Activated naive CD4-positive, alpha-beta T cell treated with anti-CD3 and anti-CD28 coated beads, Interleukin-2, amount 50 U/mL, for 72 hours (primary cell): ENCODE measurements at regions not wholly inside any gene's neighbourhood (a gene's known extent, or its start where the extent isn't known, plus 50 kb on each side); places are given as distances from the start of the nearest gene placed in this dataset.

Experiments
- ATAC-seq, 2 donors: fragments of 150-1000 bp; cut with Tn5 transposase; 2 replicates each; pipeline ENCODE4 v1.10.0; 2021; ENCODE audit warnings: mild to moderate bottlenecking in 2 of 2, moderate library complexity in 2 of 2
- DNase-seq, 2 donors: peaks; one replicate each; pipeline ENCODE4 v3.0.0; 2021 to 2022; ENCODE audit warnings: low spot score in 2 of 2
- H3K27ac Mint-ChIP-seq, 2 donors: one replicate each; pipeline ENCODE4 v1.8.0; 2022; ENCODE audit warnings: mild to moderate bottlenecking in 2 of 2, mixed read lengths in 2 of 2
- H3K36me3 Mint-ChIP-seq, 2 donors: one replicate each; pipeline ENCODE4 v1.8.0; 2022; ENCODE audit warnings: mixed read lengths in 2 of 2
- H3K9me3 Mint-ChIP-seq, 2 donors: one replicate each; pipeline ENCODE4 v1.8.0; 2022; ENCODE audit warnings: mixed read lengths in 2 of 2

DNA sequence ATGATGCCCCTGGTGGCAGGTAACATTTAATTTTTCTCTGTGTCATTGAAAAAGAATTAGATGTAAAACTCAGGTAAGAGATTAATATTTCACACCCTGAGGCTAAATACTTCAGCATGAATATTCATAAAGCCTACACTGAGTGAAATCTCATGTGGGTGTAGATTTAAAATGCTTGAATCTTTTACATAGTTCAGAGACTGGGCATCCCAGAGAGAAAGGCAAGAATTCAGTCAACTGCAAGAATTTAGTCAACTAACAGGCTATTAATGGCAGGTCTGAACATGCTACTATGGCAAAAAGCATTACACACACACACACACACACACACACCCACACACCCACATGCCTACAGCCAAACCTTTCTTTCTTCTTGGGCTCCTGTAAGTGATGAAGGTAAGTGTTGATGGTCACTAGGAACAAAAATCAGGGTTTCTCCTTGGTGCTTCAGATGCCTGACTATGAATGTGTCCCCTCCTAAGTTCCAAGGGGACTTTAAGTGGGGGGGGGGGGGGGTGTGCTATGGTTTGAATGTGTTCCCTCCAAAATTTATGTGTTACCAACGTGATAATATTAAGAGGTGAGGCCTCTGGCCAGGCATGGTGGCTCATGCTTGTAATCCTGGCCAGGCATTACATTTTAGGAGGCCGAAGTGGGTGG lies 63.7 kb upstream of the PSMD7 start:
- Mint-ChIP-seq H3K27ac (no peak overlapping the region), H3K9me3 (no peaks in the 10 kb centered on the region), H3K36me3 (no peaks in the 10 kb centered on the region)
- no peak for ATAC-seq
- DNase-seq: no peak

DNA sequence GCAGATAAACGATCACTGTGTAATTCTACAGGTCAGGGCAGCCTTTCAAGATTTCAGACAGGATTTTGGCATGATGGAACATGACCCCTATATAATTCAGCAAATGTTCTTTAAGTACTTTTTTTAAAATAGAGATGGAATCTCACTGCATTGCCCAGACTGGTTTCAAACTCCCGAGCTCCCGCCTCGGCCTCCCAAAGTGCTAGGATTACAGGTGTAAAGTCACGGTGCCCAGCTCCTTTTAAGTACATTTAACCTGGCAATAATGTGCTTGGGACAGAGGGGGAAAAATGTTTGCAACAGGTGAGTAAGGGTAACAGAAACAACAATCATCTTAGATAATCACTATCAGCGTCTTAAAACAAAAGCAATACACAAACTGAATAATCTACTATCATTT lies 66.5 kb upstream of the PSMD7 start:
- no peak overlapping the region for H3K27ac Mint-ChIP-seq
- no peaks in the 10 kb centered on the region for H3K36me3 Mint-ChIP-seq
- no peaks in the 10 kb centered on the region for H3K9me3 Mint-ChIP-seq
- ATAC-seq: no peak
- DNase-seq: no peak

DNA sequence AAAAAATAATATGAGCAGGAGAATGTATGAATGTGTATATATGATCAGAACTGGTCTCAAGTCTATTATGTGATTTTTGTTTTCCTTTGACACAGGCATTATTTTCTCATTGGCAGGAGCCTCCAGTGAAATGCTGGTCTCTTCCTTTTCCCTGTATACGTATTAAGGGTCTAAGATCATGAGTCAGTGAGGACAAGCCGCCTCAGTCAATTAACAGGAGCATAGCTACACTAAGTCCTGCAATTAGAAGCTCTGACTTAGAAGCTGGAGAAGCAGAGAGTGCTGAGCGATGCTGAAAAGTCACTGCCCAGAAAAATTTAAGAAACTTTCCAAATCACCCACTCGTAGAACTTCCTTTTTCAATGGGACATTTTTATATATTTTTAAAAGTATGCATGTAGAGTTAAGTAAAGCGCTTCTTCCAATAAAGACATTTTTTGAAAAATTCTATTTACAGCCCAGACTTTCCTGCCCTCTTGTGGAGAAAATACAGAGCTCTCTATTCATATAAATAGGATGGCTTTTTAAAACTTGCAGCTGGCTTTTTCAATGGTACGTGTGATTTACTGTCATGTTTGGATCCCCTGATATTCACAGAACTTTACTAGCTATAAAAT lies 70.2 kb upstream of the PSMD7 start:
- no peak overlapping the region for H3K27ac Mint-ChIP-seq
- no peak for ATAC-seq
- DNase-seq: no peak
- H3K9me3 Mint-ChIP-seq: no peaks in the 10 kb centered on the region
- H3K36me3 Mint-ChIP-seq: no peaks in the 10 kb centered on the region

DNA sequence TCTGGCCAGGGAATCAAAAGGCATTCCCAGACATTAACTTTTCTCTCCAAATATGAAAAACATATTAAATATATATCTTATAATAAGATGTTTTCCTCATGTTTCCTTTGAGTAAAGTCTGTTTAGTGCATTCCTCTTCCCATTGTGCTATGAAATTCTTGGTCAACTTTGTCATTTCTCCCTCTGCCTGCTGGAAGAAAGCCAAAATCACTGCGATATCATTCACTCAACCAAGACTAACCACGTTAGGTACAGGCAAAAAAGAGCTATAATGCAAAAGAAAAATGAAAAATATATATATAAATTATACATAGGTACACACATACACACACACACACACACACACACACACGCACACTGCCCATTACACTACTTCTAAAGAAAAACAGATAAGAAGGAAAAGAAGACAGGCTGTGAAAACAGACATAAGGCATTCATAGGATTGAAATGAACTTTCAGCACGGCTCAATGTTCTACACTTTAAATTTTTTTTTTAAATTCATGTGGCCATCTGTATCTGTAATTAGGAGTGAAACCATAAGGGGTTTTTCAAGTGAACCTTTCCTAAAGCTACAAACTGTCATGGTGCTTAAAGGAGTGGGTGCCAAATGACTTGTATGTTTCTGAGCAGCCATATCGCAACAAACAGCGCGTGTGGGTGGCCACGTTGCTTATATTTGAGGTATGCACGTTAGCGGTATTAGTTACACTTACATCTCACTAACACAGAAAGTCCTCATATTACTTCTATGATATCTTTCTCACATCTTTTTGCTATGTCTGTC lies 71.6 kb upstream of the PSMD7 start:
- Mint-ChIP-seq H3K36me3 (no peaks in the 10 kb centered on the region), H3K27ac (no peak overlapping the region), H3K9me3 (no peaks in the 10 kb centered on the region)
- DNase-seq (no peak), ATAC-seq (no peak)

DNA sequence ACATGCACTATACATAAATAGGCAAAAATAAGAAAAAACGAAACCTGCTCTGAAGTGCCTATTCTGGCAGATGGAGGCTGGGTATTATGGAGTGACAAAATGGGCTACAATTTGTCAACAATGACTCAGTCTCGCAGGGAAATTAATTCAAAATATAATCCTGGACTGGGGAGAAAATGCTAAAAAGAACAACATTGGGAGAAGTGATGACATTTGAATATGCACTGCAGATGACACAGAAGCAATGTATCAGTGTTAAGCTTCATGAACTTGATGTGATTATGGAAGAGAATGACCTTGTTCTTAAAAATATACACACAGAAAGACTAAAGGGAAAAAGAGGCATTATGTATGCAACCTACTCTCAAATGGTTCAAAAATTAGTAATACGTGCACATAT lies 74.8 kb upstream of the PSMD7 start:
- ATAC-seq (no peak), DNase-seq (no peak)
- H3K9me3 Mint-ChIP-seq: no peaks in the 10 kb centered on the region
- H3K36me3 Mint-ChIP-seq: no peaks in the 10 kb centered on the region
- H3K27ac Mint-ChIP-seq: no peak overlapping the region

DNA sequence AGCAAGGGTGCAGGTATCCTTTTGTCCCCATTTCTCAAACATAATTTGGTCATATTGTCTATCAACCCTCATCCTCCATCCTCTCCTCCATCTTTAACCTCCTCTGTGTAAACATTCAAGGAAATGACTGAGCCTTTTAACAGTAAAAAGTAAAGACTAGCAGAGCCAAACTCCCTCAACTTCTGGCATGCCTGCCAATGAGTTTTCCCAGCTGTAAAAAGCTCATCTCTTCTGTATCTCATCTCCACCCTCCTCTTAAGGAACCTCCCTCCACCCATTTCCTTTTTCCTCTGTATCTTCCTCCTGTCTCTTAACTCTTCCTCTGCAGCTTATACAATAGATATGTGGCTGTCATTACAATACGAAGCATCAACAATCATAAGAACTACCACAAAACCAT lies 76.9 kb upstream of the PSMD7 start:
- Mint-ChIP-seq H3K36me3 (no peaks in the 10 kb centered on the region), H3K27ac (no peak overlapping the region), H3K9me3 (no peaks in the 10 kb centered on the region)
- DNase-seq (no peak), ATAC-seq (no peak)

DNA sequence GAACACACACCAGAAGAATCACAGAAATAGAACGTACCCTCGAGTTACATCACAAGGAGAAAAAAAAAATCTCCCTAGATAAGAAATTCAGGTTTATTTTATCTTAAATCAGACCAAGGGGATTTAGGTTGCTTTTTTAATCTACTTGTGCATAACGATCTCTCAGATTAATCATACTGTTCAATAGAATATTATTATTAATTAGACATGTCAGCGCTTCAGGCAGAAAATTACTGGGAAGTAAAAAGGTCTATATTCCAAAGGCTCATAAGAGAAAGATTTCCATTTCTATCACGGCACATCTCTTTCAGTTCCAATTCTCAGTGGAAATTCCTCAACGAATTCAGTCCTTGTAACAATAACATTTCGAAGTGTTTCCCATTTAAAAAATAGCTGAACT lies 77.7 kb upstream of the PSMD7 start:
- H3K27ac Mint-ChIP-seq: no peak overlapping the region
- no peaks in the 10 kb centered on the region for H3K36me3 Mint-ChIP-seq
- H3K9me3 Mint-ChIP-seq: no peaks in the 10 kb centered on the region
- ATAC-seq (no peak), DNase-seq (no peak)

DNA sequence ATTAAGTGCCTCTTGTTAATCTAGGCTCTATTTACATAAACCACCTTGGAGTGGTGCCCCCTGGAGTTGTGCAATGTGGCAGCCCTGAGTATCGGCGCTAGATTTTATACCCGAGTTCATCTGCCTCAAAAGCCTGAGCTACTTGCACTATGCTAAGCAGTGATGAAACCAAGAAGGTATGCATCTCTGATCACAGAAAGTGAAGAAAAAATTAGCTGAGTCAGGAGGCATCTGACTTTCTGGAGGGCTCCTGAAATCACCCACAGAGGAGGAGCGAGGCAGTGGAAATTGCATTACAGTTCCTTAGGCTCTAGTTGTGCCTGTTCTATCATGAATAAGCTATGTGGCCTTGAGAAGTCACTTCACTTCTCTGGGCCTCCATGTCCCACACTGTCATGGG lies 80.3 kb upstream of the PSMD7 start:
- H3K9me3 Mint-ChIP-seq: no peaks in the 10 kb centered on the region
- H3K36me3 Mint-ChIP-seq: no peaks in the 10 kb centered on the region
- DNase-seq (no peak), ATAC-seq (no peak)
- H3K27ac Mint-ChIP-seq: no peak overlapping the region

DNA sequence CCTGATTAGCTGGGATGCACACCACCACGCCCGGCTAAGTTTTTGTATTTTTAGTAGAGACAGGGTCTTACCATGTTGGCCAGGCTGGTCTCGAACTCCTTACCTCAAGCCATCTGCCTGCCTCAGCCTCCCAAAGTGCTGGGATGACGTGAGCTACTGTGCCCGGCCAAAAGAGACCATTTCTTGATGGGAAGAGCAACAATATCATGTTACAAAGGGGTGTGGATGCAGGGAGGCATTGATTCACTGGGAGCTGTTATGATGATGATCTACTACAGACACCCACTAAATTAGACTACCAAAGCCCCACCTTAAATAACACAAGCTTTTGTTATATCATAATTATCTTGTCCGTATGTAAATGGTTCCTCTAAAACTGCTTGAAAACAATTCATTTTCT lies 81.4 kb upstream of the PSMD7 start:
- Mint-ChIP-seq H3K27ac (no peak overlapping the region), H3K36me3 (no peaks in the 10 kb centered on the region), H3K9me3 (no peaks in the 10 kb centered on the region)
- no peak for DNase-seq
- no peak for ATAC-seq

DNA sequence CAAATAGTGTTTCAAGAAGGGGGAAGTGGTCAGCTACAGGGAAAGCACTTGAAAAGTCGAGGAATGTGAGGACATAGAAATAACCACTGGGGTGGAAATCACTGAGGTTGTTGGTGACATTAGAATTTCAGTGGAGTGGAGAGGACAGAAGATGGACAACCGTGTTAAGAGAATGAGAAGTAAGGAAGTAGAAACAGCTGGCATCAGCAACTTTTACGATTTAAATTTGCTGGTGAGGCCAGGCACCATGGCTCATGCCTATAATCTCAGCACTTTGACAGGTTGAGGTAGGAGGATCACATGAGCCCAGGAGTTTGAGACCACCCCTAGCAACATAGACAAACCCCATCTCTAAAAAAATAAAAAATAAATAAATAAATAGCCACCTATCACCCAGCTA lies 83.2 kb upstream of the PSMD7 start:
- ATAC-seq (no peak), DNase-seq (no peak)
- Mint-ChIP-seq H3K36me3 (no peaks in the 10 kb centered on the region), H3K27ac (no peak overlapping the region), H3K9me3 (no peaks in the 10 kb centered on the region)

DNA sequence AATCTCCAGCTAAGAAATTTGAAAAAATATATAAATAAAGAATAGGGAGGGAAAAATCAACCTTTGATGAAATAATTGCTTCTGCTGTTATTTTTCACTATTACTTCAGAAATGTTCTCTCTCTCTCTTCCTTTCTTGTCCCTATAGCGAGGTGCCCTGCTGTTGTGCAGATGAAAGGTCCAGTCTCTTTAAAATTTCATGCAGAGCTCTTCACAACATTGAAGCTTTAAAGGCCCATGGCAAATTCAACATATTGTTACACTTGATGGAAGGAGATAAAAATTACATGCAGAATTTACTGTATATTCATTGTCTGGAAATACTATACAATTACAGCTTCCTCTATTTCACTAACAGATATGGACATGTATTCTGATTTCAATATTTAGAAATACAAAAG lies 86.4 kb upstream of the PSMD7 start:
- Mint-ChIP-seq H3K36me3 (no peaks in the 10 kb centered on the region), H3K27ac (no peak overlapping the region), H3K9me3 (no peaks in the 10 kb centered on the region)
- DNase-seq (no peak), ATAC-seq (no peak)

DNA sequence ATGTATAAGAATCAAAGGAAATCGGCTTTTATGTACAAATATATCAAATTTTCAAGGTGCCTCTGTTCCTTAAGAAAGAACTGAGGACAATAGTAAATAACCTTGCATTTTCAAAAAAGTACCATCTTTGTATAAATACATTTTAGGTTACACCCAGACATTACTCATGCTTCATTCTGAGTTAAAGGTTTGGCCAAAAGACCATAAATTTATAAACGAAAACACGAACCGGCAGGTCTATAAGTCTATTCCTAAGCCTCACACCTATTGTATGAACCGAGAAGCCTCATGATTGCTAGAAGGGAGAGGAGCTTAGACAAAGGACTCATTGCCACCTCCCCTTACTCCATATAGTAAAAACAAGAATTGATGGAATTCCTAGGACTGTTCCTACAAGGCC lies 94.6 kb upstream of the PSMD7 start:
- Mint-ChIP-seq H3K27ac (no peak overlapping the region), H3K9me3 (no peaks in the 10 kb centered on the region), H3K36me3 (no peaks in the 10 kb centered on the region)
- DNase-seq (no peak), ATAC-seq (no peak)

DNA sequence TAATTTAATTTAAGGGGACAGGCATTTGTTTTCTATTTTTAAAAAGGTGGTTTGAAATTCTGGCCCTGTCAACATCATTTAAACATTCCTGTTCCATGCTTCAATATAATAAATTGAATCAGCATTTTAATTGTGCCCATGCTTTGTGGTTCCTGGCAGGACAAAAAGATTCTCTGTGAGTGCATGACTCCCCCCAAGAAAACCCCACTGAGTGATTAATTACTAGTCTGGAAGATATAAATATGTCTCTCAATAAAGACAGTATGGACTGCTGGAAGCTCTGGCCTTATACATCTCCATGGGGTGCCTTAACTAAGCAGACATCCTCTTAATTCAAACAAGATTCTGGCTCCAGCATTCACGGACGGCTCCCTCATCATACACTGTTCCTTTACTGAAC lies 95.0 kb upstream of the PSMD7 start:
- H3K9me3 Mint-ChIP-seq: no peaks in the 10 kb centered on the region
- H3K27ac Mint-ChIP-seq: no peak overlapping the region
- ATAC-seq (no peak), DNase-seq (no peak)
- no peaks in the 10 kb centered on the region for H3K36me3 Mint-ChIP-seq

DNA sequence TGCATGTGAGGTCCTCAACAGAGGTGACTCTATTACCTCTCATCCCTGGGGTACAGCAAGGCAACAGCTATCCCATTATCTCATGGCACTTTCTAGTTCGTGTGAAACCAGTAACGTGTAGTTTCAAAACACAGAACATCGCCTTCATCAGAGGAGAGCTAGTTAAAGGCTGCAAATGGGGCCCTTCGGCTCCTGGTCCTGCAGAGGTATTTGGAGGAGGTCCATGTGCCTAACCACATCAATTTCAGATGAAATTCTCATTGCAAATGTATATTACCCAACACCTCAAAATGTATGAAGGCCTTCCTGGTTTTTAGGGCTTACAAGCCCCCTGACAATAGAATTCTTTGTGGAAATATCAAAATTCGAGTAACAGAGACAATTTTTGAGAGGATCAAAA lies 95.7 kb upstream of the PSMD7 start:
- DNase-seq: no peak
- ATAC-seq: no peak
- Mint-ChIP-seq H3K27ac (no peak overlapping the region), H3K9me3 (no peaks in the 10 kb centered on the region), H3K36me3 (no peaks in the 10 kb centered on the region)

DNA sequence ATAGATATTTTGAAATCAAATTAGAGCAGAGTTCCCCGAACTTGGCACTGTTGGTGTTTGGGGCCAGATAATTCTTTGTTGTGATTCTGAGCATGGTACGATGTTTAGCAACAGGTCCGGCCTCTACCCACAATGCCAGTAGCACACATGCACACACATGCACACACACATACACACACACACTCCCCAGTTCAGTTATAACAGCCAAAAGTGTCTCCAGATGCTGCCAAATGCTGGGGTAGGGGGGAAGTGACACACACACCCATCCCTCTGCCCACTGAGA lies 96.8 kb upstream of the PSMD7 start:
- DNase-seq (no peak), ATAC-seq (no peak)
- no peak overlapping the region for H3K27ac Mint-ChIP-seq
- no peaks in the 10 kb centered on the region for H3K9me3 Mint-ChIP-seq
- no peaks in the 10 kb centered on the region for H3K36me3 Mint-ChIP-seq

DNA sequence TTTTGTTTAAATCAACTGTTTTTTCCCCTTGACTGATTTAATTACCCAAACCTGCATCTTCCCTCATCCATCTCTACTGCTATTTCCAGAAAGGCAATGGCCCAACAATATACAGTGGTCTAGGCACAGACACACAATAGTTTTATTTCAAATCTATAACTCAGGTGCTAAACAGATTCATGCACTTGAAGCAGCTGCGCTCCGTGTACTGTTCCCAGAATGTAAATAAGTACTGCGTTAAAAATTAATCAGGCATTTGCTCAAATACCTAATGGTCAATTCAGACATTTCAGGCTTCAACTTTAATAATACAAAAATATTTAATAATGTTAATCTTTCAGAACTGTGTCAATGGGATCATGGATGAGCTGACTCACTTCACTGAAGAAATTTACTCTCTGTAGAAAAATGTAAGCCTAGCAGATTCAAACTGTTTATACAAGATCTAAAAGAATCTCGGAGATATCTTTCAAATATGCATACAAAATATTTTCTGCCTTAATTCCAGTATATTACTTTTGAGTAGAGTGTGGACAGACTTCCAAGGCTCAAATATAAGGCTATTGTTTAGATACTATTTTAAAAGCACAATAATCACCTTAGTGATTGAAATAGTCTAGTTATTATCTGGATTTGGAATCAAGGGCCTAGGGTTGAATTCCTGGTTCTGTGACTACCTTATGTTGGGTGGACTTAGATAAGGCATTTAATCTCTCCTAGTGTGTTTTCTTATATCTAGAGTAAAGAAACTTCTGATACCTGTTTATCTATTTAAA lies 97.4 kb upstream of the PSMD7 start:
- Mint-ChIP-seq H3K9me3 (no peaks in the 10 kb centered on the region), H3K27ac (no peak overlapping the region), H3K36me3 (no peaks in the 10 kb centered on the region)
- ATAC-seq (no peak), DNase-seq (no peak)

DNA sequence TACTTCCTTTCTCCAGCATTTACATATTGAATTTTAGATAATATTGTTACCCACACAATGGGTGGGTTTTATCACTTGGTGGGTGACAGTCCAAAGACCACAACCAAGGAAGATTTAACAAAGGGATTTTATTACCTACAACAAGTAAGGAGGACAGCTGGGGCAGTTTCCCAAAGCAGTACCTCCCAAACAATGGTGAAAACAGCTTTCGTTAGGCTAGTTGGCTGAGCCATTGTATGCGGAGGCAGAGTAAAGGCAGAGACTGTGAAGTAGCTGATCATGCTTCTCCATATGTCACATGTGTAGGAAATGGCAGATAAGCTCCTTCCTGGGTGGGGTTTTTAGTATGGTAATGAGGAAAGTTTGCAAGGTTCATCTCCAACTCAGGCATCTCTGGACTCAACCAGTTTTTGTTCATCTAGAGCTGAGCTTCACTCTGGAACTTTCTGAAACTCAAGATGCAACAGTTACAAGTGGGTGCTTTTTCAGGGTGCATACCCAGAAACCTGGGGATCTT lies 104.3 kb upstream of the PSMD7 start:
- Mint-ChIP-seq H3K27ac (no peak overlapping the region), H3K36me3 (no peaks in the 10 kb centered on the region), H3K9me3 (no peaks in the 10 kb centered on the region)
- ATAC-seq (no peak), DNase-seq (no peak)
